Right atrium auricular region (tissue), 2 donors: ENCODE measurements at regions not wholly inside any gene's neighbourhood (a gene's known extent, or its start where the extent isn't known, plus 50 kb on each side); places are given as distances from the start of the nearest gene placed in this dataset.

Source experiments
- DNase-seq: peaks from one replicate; pipeline ENCODE4 v3.0.0-alpha.2; 2019; ENCODE audit warnings: low spot score
- H3K27ac ChIP-seq, 2 donors: fragments of 200-600 bp; sonication (generic); 1 replicate in 1 of 2; 2 replicates in 1 of 2; pipeline ENCODE4 v1.5.1; 2016 to 2019
- H3K27me3 ChIP-seq, 2 donors: fragments of 200-600 bp; sonication (generic); one replicate each; pipeline versions ENCODE4 v1.5.1 to v1.6.0; 2017 to 2019
- H3K36me3 ChIP-seq: fragments of 200-600 bp; sonication (generic); one replicate; pipeline ENCODE4 v1.5.1; 2016
- H3K4me1 ChIP-seq, 2 donors: fragments of 200-600 bp; sonication (generic); one replicate each; pipeline versions ENCODE4 v1.5.1 to v1.6.0; 2017 to 2019
- H3K4me3 ChIP-seq, 2 donors: fragments of 200-600 bp; sonication (generic); 1 replicate in 1 of 2; 2 replicates in 1 of 2; pipeline ENCODE4 v1.5.1; 2017 to 2019; ENCODE audit warnings: mild to moderate bottlenecking in 1 of 2, moderate library complexity in 1 of 2
- H3K9me3 ChIP-seq, 2 donors: fragments of 200-600 bp; sonication (generic); one replicate each; pipeline ENCODE4 v1.5.1; 2019
- CTCF ChIP-seq, 2 donors: fragments of 200-600 bp; sonication (generic); IDR thresholded peaks; one replicate each; pipeline ENCODE4 v1.5.1; 2019; ENCODE audit warnings: antibody characterized with exemption in 2 of 2

- no peak for TF ChIP-seq CTCF (IDR thresholded peaks at IDR 0.05)
- Histone ChIP-seq H3K27me3 (no peaks in the 10 kb centered on the region), H3K27ac (no peak overlapping the region), H3K4me1 (no peaks in the 10 kb centered on the region), H3K4me3 (no peak overlapping the region), H3K9me3 (no peaks in the 10 kb centered on the region), H3K36me3 (no peaks in the 10 kb centered on the region)
- DNase-seq = no peak
These were observed 711.5 kb upstream of the KLHL29 start for GRCh38 chr2:22673529-22673928.

GRCh38 chr2:22683914-22684313 is 701.1 kb upstream of the KLHL29 start:
- no peak for TF ChIP-seq CTCF (IDR thresholded peaks at IDR 0.05)
- Histone ChIP-seq H3K27me3 (no peaks in the 10 kb centered on the region), H3K27ac (no peak overlapping the region), H3K36me3 (no peaks in the 10 kb centered on the region), H3K4me1 (no peaks in the 10 kb centered on the region), H3K4me3 (no peak overlapping the region), H3K9me3 (no peaks in the 10 kb centered on the region)
- DNase-seq = no peak

GRCh38 chr2:22690096-22690495 is 694.9 kb upstream of the KLHL29 start:
- Histone ChIP-seq H3K27ac (no peak overlapping the region), H3K27me3 (no peaks in the 10 kb centered on the region), H3K4me1 (no peaks in the 10 kb centered on the region), H3K9me3 (no peaks in the 10 kb centered on the region), H3K36me3 (no peaks in the 10 kb centered on the region), H3K4me3 (no peak overlapping the region)
- no peak for DNase-seq
- TF ChIP-seq CTCF (IDR thresholded peaks at IDR 0.05) = no peak

- no peaks in the 10 kb centered on the region for H3K36me3 ChIP-seq
- no peaks in the 10 kb centered on the region for H3K9me3 ChIP-seq
- no peaks in the 10 kb centered on the region for H3K27me3 ChIP-seq
- no peak for DNase-seq
- no peak overlapping the region for H3K4me3 ChIP-seq
- no peak for TF ChIP-seq CTCF (IDR thresholded peaks at IDR 0.05)
- H3K4me1 ChIP-seq = no peaks in the 10 kb centered on the region
- no peak overlapping the region for H3K27ac ChIP-seq
These were observed 693.3 kb upstream of the KLHL29 start for GRCh38 chr2:22691666-22692065.

- Histone ChIP-seq H3K27ac (no peak overlapping the region), H3K27me3 (no peaks in the 10 kb centered on the region), H3K4me3 (no peak overlapping the region), H3K36me3 (no peaks in the 10 kb centered on the region), H3K4me1 (no peaks in the 10 kb centered on the region), H3K9me3 (no peaks in the 10 kb centered on the region)
- no peak for DNase-seq
- TF ChIP-seq CTCF (IDR thresholded peaks at IDR 0.05) = no peak
These were observed 692.2 kb upstream of the KLHL29 start for GRCh38 chr2:22692746-22693145.

- no peak overlapping the region for H3K27ac ChIP-seq
- no peak for TF ChIP-seq CTCF (IDR thresholded peaks at IDR 0.05)
- no peaks in the 10 kb centered on the region for H3K9me3 ChIP-seq
- no peaks in the 10 kb centered on the region for H3K36me3 ChIP-seq
- no peaks in the 10 kb centered on the region for H3K4me1 ChIP-seq
- no peak for DNase-seq
- no peaks in the 10 kb centered on the region for H3K27me3 ChIP-seq
- no peak overlapping the region for H3K4me3 ChIP-seq
These were observed 690.7 kb upstream of the KLHL29 start for GRCh38 chr2:22694300-22694699.
